GM21390 (cell line): ENCODE measurements at regions not wholly inside any gene's neighbourhood (a gene's known extent, or its start where the extent isn't known, plus 50 kb on each side); places are given as distances from the start of the nearest gene placed in this dataset.

Experiments
- ATAC-seq: cut with Tn5 transposase; IDR thresholded peaks from one replicate; pipeline ENCODE4 v1.9.1; 2021; ENCODE audit not compliant: unreplicated experiment

DNA sequence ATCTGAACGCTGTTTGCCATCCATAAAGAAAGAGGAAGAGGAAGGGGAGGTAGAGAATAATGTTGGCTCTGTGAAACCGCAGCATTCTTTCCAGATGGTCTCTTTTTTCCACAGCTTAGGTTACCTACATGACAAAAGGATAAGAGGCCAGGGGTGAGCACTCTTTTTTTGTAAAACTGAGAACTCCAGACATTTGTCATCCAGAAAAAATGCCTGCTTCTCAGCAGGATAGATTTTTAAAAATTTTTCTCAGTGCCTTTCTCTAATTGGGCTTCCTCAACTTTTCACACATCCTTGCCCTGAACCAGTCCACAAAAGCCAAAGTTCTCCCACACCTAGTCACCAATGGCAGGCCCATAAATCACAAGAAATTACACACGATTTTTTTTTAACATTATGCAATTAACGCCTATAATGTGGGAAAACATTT lies 158.1 kb upstream of the TENM3 start:
- no peak for ATAC-seq

DNA sequence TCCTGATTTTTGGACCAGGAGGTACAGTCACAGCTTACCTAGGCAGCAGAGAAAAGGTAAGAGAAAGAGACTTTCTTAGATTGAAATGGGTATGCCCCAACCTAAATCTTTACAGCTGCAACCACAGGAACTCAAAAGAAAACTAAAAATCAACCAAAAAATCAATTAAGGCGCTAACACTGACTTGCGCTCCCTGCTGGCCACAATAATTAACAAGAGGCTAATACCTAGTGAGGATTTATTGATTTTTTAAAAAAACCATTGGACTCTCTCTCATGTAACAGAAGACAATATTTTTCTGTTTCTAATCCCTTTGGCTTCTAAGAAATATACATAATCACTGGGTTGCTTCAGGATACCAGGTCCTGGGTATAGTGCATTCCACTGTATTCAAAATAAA lies 153.9 kb upstream of the TENM3 start:
- ATAC-seq, result no peak

DNA sequence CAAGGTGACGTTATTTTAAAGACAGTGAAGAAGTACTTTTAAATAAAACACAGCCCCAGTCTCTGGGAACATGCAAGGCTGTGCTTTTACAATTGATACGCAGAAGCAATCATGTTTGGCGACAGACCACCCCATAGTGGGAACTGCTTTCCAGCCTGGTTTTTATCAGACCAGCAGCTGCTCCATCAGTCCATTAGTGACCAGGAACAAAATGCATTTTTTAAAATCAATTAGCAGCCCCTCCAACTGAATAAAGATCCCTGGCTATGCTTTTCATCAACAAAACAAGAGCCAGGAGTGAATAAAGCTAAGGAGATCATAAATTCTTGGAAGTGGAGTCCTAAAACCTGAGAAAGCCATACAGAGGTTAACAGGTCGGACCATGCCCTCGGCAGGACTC lies 153.0 kb upstream of the TENM3 start:
- ATAC-seq, result no peak

DNA sequence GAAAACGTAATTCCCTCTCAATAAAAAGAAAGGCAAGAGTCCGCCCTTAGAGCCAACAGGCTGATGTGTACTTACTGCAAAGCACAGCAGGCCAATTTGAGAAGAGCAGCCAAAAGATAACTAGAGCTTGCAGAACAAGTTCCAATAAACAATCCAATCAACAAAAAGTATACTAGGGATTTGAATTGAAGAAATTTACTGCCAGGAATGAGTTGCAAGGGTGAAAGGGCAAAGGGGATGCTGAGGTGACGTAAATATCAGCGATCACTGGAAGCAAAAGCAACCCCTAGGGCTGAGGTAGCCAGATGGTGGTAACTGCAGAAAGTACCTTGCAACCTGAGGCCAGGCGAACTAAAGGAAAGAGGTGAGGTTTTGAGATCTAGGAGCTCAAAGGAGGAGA lies 152.1 kb upstream of the TENM3 start:
- no peak for ATAC-seq

DNA sequence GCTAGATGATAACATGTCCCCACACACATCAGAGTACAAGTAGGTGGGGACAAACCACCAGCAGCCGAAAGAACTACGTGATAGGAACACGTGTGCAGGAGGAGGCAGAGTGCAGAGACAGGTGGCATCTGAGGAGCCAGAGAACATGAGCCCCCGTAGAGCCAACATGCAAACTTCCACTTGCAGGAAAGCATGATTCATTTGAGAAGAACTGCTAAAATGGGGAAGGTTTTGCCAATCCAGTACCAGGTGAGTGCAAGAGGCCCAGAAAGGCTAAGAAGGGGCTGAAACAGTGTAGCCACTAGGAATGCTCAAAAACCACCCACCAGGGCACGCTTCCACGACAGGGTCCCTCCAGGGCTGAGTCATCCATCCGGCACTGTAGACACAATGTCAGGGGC lies 149.8 kb upstream of the TENM3 start:
- ATAC-seq, result no peak

DNA sequence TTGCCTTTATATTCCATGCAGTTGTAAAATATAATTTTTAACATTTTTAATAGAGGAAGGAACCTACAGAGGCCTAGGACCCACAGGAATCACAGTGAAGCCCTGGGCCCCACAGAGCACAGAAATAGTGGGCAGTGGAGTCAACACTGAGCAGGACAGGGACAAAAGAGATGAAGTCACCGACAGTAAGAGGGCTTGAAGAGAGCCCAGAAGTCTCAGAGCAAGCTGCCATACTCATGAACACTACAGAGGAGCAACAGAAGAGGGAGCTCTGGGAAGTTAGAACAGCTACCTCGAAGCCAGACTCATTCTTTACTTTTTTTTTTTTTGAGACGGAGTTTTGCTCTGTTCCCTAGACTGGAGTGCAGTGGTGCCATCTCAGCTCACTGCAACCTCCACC lies 149.3 kb upstream of the TENM3 start:
- no peak for ATAC-seq

DNA sequence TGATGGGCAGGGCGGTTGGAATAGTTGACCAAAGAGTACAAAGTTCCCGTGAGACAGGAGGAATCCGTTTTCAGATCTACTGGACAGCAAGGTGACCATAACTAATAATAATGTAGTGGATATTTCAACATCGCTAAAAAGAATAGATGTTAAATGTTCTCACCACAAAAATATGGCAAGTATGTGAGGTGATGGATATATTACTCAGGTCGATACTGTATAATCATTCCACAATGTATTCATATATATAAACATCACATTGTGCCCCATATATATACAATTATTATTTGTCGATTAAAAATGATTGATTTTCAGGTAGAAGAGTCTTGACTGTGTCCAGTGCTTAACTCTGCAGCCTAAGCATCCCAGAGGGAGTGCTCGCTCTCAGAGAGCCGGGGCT lies 141.6 kb upstream of the TENM3 start:
- no peak for ATAC-seq

DNA sequence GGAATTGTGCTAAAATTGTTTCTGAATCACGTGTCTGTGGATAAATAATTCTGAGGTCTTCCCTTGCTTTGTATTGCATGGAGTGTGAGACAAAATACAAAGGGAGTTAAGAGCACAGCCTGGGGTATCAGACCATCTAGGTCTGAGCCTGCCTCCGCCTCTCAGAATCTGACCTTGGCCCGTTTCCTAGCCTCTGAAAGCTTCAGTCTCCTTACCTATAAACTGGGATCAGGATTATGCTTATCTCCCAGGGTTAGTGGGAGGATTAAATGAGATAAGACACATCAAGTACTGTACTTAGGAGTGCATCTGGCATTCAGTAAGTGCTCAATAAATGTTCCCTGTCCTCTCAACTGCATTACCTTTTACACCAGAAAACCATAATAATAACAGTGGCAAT lies 140.6 kb upstream of the TENM3 start:
- no peak for ATAC-seq

DNA sequence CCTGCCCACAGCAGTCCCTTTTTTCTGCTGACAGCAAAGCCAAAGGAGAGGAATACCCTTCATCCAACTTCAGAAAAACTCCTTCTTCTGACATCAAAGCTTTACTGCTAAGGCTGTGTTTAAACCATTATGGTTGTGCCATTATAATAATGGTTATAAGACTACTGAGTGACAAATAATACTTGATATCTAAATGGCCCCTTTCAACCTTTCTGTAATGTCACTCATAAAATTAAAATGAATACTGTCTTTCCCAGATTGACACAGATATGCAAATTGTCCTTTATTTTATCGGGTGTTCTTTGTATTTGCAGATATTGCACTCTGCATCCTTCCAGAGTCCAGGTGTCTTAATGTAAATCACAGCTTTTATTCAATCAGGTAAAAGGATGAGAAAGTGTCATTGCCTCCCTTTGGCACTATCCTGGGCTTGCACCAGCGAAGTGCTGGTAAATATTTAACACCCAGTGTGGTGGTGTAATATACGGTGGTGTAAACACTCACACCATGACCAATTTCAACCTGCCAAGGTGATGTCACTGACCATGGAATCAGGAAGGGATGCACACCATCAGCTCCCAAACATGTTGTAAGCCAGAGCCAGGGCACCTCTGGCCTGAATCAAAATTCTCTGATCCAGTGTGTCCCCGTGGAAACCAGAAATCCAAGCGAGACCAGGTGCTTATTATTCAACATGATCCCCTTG lies 139.4 kb upstream of the TENM3 start:
- ATAC-seq, result no peak

DNA sequence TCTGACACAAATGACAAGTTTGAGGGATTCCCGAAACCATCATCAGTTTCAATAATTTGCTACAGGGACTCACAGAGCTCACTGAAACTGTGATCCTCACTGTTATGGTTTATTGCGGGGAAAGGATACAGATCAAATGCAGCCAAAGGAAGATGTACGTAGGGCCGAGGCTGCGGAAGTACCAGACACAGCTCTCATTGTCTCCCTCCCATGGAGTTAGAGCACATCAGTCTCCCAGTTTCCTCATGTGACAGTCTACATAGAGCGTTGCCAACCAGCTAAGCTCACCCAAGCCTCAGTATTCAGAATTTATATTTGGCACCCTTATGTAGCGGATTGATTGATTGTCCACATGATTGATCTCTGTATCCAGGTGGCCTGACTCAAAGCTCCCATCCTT lies 137.8 kb upstream of the TENM3 start:
- no peak for ATAC-seq

DNA sequence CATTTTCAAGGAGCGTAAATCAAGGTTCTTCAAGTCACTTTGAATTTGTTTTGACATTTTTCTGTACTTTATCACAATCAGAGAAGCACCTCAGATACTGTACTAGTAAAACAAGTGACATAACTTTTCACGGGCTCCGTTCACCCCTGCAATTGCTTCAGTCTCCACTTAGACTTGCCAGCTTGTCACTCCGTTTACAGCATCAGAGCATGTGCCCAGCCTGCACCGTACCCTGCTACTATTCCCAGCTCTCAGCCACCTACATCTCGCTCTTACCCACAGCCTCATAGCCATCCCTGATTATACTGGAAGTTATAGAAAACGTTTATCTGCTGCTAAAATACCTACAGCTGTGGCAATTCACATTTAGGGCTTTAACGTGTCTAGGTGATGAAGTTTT lies 135.3 kb upstream of the TENM3 start:
- no peak for ATAC-seq

DNA sequence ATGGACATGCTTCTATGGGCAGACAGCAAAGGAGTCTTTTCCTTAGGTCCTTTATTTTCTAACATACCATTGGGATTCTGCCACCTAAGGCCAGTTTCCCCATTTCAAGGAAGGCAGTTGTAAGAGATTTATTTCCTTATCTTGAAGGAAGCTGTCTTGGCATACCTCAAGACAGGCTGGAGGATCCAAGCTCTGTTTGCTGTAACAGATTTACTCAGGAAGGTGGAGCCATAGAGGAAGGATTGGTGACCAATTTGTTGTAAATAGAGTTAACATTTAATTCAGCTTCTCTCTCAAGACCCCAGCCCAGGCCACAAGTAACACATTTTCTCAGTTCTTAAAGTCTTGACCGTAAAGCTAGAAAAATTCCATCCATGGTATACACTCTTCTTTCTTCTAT lies 131.6 kb upstream of the TENM3 start:
- ATAC-seq, result no peak

DNA sequence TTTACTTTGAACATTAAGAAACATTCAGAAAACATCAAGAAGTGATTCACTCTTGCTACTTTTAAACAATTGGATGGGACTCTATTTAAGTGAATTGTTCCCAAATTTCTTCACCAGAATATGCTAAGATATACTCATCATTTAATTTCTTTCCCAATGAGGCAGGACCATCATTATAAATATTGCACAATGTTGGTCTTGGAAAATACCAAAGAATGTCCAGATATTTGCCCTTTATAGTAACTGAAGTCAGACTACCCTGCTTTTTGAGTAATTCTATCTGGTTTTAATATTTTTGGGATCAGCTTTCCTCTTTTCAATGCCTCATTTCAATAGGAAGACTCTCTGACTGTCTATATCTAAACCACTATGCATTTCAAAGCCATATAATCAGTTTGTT lies 129.4 kb upstream of the TENM3 start:
- no peak for ATAC-seq

DNA sequence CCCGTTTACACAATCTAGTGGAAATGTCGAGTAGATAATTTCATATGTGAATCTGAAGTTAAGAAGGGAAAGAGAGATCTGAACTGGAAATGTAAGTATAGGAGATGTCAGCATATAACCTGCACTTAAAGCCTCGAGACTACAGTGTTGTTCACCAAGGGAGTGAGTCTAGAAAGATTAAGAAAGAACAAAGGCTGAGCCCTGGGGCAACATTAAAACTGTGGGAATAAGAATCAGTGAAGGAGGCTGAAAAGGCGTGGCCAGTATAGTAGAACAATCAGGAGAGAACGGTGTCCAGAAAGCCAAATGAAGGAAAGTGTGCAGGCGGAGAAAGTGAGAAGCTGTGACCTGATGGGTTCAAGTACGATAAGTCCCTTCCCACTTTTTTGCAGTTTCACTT lies 118.8 kb upstream of the TENM3 start:
- ATAC-seq, result no peak

DNA sequence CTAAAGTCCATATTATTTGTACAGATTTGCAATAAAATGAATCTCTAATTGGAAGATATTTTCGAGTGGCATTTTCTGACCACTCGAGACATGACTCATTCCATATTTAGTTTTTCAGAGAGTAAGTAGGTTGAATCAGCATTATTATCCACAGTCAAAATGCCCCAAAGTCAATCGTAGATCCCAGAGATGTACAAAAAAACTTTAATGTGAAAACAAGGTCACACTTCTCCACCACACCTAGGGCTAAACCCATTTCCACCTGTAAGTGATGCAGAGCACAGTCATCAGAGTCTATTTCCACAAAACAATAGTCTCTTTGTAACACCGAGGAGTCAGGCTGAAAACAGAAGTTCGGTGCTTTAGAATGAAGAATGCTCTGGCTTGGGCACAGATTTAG lies 117.1 kb upstream of the TENM3 start:
- no peak for ATAC-seq

DNA sequence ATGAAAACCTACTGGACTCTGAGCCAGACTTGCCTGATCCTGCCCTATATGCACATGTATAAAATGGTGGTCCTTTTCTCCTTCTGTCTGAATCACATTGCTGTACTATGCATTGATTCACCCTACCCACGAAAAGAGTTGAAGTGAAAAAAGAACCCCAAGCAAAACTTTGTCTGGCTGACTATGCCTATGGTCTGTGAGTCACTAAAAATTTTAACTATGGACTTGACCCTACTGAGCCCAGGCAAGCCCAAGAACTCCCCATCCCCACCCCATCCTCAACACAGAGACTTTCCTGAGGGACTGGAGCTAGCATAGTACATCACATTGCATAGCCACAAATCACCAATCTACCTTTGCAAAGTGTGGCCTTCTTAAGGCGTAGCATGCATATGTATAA lies 116.6 kb upstream of the TENM3 start:
- ATAC-seq, result no peak

DNA sequence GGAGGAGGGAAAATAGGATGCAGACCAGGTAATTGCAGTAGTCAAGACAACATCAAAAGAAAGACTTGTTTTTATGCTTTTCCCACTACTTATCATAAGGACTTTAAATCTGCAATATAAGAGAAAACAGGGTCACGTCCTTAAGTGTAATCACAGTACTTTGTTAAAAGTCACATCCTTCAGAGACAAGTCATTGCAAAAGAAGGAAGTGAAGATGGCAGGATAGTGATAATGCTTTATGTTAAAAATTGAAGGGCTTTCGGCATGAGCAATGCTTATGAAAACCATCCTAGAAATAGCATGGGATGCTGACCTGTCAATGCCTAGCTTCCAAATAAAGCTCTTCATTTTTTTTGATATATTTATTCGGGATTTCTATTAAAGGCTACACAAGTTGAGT lies 110.2 kb upstream of the TENM3 start:
- ATAC-seq, result no peak

DNA sequence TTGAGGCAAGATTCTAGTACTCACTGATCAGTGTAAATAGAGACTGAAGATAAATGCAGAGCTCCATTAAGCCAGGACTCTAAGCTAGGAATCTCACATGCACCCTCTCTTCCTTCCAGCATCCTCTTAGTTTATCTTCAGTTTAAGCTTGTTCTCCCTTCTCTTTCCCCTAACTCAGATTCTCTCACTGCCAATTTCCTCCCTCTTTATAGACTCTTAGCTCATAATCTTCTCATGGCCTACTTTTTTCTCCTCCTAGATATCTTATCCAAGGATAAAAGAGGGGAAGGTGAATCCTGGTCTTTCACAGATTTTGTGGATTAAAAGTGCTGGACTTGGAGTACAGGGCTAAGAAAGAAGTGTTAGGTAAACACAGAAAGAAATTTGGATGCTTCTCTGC lies 108.9 kb upstream of the TENM3 start:
- no peak for ATAC-seq

DNA sequence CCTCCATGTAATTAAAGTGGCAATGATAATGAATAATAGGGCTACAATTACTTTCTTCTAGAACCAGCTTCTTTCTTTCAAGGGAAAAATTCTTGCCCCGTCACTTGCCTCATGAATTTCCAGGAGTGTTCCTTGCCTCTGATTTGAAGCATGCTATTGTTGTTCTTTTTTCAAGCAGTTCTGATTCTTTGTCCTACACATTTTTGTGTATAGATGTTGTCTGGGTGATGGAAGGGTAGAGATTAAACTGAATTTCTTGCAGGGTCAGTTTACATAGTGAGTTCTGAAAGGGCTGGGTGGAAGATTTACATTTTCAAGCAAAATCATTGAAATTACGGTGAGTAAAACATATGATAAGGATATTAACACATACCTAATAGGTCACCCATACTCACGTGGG lies 107.0 kb upstream of the TENM3 start:
- no peak for ATAC-seq

DNA sequence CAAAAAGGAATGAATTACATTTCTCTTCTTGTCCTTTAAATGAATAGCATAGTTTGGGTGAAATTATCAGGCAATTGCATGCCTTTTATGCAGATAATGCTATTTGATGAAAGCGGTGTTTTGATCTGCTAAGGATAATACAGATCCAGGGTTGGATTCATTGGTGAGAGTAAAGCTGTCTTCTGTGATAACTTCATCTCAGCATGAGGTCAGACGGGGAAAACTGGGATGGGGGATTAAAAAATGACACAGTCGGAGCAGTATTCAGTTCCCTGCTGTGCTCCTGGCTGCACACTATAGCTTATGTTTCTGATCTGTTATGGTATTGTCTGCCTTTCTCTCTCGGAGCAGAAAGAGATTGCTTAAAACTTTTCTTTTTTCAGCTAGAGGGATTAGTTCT lies 105.9 kb upstream of the TENM3 start:
- no peak for ATAC-seq

DNA sequence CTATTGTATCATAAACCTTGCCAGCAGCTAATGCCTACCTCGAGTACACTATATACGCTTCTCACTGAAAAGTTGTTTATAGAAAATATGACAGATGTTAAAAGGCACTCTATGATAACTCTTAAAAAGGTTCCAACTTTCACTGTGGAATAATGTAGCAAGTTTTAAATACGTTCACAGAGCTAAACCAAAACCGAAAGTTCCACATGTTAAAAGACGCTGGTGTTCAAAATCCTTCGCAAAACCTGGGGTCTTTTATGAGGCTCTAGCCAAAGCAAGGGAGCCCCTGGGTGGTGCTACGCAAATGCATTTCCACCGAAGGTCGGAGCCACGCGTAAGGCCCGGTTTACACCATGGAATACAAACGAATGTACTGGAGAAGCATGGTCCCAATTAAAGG lies 103.7 kb upstream of the TENM3 start:
- no peak for ATAC-seq

DNA sequence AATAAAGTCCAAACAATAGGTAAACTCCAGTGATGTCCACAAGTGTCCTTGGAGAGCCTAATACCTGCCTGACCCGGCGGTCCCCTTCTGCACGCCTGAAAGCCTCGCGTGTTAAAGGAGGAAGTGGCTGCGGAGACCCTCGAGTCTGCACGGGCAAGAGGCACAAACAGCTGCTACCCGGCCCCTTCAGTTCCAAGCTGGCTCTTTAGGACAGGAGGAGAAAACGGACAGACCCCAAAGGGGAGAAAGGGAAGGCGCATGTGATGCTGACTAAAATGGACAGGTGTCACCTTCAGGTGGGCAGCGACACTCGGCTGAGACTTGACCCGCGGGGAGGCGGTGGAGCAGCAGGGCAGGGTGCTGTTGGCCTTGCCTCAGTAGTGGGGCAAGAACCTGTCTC lies 102.7 kb upstream of the TENM3 start:
- ATAC-seq, result no peak

DNA sequence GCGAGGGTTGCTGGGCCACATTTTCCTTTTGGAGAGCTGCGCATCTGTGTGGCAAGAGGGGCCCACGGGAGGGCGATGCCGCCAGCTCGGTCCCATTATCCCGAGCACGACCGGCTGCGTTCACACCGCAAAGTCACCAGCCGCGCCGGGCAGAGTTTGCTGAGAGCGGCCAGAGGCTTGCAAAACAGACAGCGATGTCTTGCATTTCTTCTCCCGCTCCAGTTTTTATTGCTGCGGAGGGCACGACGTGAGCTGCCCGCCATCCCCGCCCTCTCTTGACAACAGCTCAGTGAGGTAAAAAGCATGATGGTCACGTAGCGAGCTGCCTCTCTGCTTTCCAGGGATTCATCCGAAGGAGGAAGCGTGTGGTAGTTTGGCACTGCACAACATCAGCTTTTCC lies 102.1 kb upstream of the TENM3 start:
- ATAC-seq, result no peak
